Subcutaneous abdominal adipose tissue (tissue), 5 donors: ENCODE measurements at regions not wholly inside any gene's neighbourhood (a gene's known extent, or its start where the extent isn't known, plus 50 kb on each side); places are given as distances from the start of the nearest gene placed in this dataset.

Experiments used
- H3K27ac ChIP-seq: one replicate; pipeline ENCODE4 v1.7.0; 2013; ENCODE audit warnings: low read depth, mild to moderate bottlenecking, inconsistent platforms, low read length, moderate library complexity
- H3K27me3 ChIP-seq, 5 donors: one replicate each; pipeline ENCODE4 v1.7.0; 2013; ENCODE audit warnings: low read length in 5 of 5, inconsistent platforms in 1 of 5; ENCODE audit not compliant: control insufficient read depth in 5 of 5, insufficient read depth in 4 of 5
- H3K36me3 ChIP-seq, 5 donors: one replicate each; pipeline ENCODE4 v1.7.0; 2013; ENCODE audit warnings: low read length in 5 of 5; ENCODE audit not compliant: control insufficient read depth in 5 of 5, insufficient read depth in 5 of 5
- H3K4me1 ChIP-seq, 5 donors: one replicate each; pipeline ENCODE4 v1.7.0; 2013; ENCODE audit warnings: low read length in 5 of 5, mild to moderate bottlenecking in 3 of 5, moderate library complexity in 1 of 5; ENCODE audit not compliant: control insufficient read depth in 5 of 5, insufficient read depth in 5 of 5
- H3K4me3 ChIP-seq, 5 donors: one replicate each; pipeline ENCODE4 v1.7.0; 2013; ENCODE audit warnings: low read length in 5 of 5, low read depth in 1 of 5
- H3K9ac ChIP-seq, 5 donors: one replicate each; pipeline ENCODE4 v1.7.0; 2013; ENCODE audit warnings: low read length in 5 of 5, mild to moderate bottlenecking in 4 of 5, moderate library complexity in 3 of 5
- H3K9me3 ChIP-seq, 5 donors: one replicate each; pipeline ENCODE4 v1.7.0; 2013; ENCODE audit warnings: low read length in 5 of 5; ENCODE audit not compliant: control insufficient read depth in 5 of 5
- donor health status: healthy.
- donor health status: healthy.
- donor health status: healthy.
- donor health status: healthy.
- donor health status: healthy.

DNA sequence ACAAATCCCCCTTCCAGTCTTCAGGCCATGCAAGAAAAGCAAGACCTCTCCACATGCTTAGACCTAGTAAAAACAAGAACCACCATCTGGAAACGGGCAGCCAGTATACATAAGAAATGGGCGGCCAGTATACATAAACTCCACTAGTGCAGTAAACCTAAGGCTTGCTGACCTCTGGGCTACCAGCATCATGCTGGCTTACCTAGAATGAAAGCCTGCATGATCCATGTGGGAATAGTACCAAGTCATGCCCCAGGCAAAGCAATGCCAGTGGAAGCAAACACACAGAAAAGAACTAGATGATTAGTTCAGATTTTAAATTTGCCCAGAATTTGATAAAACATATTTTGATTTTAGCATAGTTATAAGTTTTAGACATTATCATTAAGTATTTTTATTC lies 1346.4 kb downstream of the EFNA5 start:
- no peak overlapping the region for H3K9ac ChIP-seq
- H3K27me3 ChIP-seq: no peaks in the 10 kb centered on the region
- H3K27ac ChIP-seq: no peak overlapping the region
- H3K36me3 ChIP-seq: no peaks in the 10 kb centered on the region
- no peak overlapping the region for H3K4me3 ChIP-seq
- H3K4me1 ChIP-seq: no peaks in the 10 kb centered on the region
- peaks cover 0 to 4% (median 0%) of the 10 kb centered on the region in 5 donors for H3K9me3 ChIP-seq

- no peak overlapping the region for H3K4me3 ChIP-seq
- H3K27ac ChIP-seq: no peak overlapping the region
- no peaks in the 10 kb centered on the region for H3K9me3 ChIP-seq
- H3K4me1 ChIP-seq: no peaks in the 10 kb centered on the region
- H3K27me3 ChIP-seq: no peaks in the 10 kb centered on the region
- H3K36me3 ChIP-seq: no peaks in the 10 kb centered on the region
- H3K9ac ChIP-seq: no peak overlapping the region
These were observed 1349.5 kb downstream of the EFNA5 start for GRCh38 chr5:106321242-106321641.

- no peaks in the 10 kb centered on the region for H3K27me3 ChIP-seq
- H3K4me1 ChIP-seq: peaks cover 0 to 5% (median 0%) of the 10 kb centered on the region in 5 donors
- no peak overlapping the region for H3K4me3 ChIP-seq
- H3K9me3 ChIP-seq: no peaks in the 10 kb centered on the region
- no peak overlapping the region for H3K9ac ChIP-seq
- no peak overlapping the region for H3K27ac ChIP-seq
- no peaks in the 10 kb centered on the region for H3K36me3 ChIP-seq
These were observed 1356.4 kb downstream of the EFNA5 start for GRCh38 chr5:106314221-106314824.

DNA sequence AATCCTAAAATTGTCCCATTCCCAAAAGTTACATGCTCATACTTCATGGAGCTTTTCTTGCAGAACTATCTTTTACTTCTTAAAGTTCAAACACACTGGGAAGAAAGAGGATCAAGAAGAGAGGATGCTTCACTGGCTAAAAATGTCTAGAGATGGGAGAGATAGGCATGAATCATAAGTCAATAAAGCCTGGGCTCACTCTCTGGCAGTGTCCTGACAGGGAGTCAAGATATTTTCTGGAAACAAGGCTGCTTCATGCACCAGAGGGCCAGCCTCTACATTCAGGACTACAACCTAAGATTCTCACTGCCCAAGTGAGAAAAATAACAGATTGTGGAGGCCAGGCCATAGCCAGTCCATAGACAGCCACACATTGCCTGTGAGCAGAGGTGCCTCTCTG lies 1358.4 kb downstream of the EFNA5 start:
- Histone ChIP-seq H3K27ac (no peak overlapping the region), H3K36me3 (no peaks in the 10 kb centered on the region), H3K4me3 (no peak overlapping the region), H3K4me1 (peaks cover 0 to 5% (median 0%) of the 10 kb centered on the region in 5 donors), H3K27me3 (no peaks in the 10 kb centered on the region), H3K9ac (no peak overlapping the region), H3K9me3 (no peaks in the 10 kb centered on the region)

GRCh38 chr5:106311230-106311915 lies 1359.4 kb downstream of the EFNA5 start:
- Histone ChIP-seq H3K27ac (no peak overlapping the region), H3K27me3 (no peaks in the 10 kb centered on the region), H3K9me3 (no peaks in the 10 kb centered on the region), H3K4me3 (no peak overlapping the region), H3K9ac (no peak overlapping the region), H3K4me1 (peaks cover 0 to 5% (median 0%) of the 10 kb centered on the region in 5 donors), H3K36me3 (no peaks in the 10 kb centered on the region)

DNA sequence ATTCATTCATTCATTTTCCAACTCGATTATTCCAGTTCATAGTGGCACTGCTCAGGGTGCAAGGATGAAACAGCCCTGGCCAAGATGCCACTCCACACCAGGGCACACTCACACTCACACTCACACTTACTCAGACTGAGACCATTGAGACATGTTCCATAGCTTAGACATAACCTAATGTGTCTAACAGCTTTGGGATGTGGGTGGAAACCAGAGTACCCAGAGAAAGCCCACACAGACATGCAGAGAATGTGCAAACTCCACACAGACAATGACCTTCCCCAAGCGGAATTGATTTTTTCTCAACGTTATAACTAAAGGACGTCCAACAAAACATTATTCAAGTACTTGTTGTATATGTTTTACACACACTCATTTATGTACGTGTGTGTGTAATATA lies 1363.5 kb downstream of the EFNA5 start:
- no peaks in the 10 kb centered on the region for H3K27me3 ChIP-seq
- H3K4me3 ChIP-seq: no peak overlapping the region
- H3K4me1 ChIP-seq: no peaks in the 10 kb centered on the region
- H3K27ac ChIP-seq: no peak overlapping the region
- no peaks in the 10 kb centered on the region for H3K36me3 ChIP-seq
- H3K9ac ChIP-seq: no peak overlapping the region
- H3K9me3 ChIP-seq: no peaks in the 10 kb centered on the region

GRCh38 chr5:106306313-106307028 lies 1364.3 kb downstream of the EFNA5 start:
- H3K36me3 ChIP-seq: no peaks in the 10 kb centered on the region
- H3K9me3 ChIP-seq: no peaks in the 10 kb centered on the region

GRCh38 chr5:106303911-106304310 lies 1366.8 kb downstream of the EFNA5 start:
- Histone ChIP-seq H3K36me3 (no peaks in the 10 kb centered on the region), H3K27me3 (no peaks in the 10 kb centered on the region), H3K4me1 (no peaks in the 10 kb centered on the region), H3K4me3 (no peak overlapping the region), H3K27ac (no peak overlapping the region), H3K9me3 (no peaks in the 10 kb centered on the region), H3K9ac (no peak overlapping the region)

More at GRCh38 chr5:106306313-106307028, 1364.3 kb downstream of the EFNA5 start:
- Histone ChIP-seq H3K27ac (no peak overlapping the region), H3K4me1 (no peaks in the 10 kb centered on the region), H3K9ac (no peak overlapping the region), H3K27me3 (no peaks in the 10 kb centered on the region), H3K4me3 (no peak overlapping the region)

DNA sequence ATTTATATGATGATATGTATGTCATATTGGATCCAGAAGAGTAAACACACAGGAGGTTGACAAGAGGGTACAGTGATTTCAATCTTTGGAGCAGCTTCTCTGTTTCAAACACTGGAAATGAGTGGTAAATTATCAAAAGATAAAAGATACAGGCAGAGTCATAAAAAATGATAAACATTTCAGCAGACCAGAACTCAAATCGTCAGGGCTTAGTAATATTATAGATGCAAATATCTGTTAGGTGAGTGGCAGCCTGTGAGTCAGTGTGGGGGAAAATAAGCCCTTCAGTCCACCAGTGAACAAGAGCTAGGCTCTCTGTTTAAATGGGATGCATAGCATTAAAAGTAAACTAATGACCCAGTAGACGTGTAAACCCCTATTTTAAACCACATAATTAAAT lies 1378.1 kb downstream of the EFNA5 start:
- H3K9me3 ChIP-seq: no peaks in the 10 kb centered on the region
- H3K4me1 ChIP-seq: no peaks in the 10 kb centered on the region
- no peak overlapping the region for H3K9ac ChIP-seq
- no peaks in the 10 kb centered on the region for H3K27me3 ChIP-seq
- no peaks in the 10 kb centered on the region for H3K36me3 ChIP-seq
- no peak overlapping the region for H3K27ac ChIP-seq
- H3K4me3 ChIP-seq: no peak overlapping the region

DNA sequence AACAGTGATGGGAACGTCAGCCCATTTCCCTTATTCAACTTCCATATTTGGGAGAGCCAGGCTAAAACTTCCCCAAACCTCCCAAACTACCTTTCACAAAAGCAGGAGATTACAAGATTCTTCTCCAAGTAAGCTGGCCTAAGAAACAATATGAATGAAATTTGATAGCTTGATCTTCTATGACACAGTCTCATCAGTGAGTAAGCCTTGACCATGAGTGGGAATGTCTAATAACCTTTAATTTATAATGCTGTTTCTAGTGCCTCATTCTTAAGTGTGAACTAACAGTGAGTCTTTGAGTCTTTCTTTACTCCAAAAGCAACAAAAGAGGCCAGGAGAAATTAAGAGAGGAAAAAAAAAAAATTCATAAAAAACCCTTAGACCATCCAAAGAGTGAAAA lies 1379.9 kb downstream of the EFNA5 start:
- Histone ChIP-seq H3K9me3 (no peaks in the 10 kb centered on the region), H3K27me3 (no peaks in the 10 kb centered on the region), H3K27ac (no peak overlapping the region), H3K4me3 (no peak overlapping the region), H3K9ac (no peak overlapping the region), H3K4me1 (no peaks in the 10 kb centered on the region), H3K36me3 (no peaks in the 10 kb centered on the region)
